Upper lobe of left lung (tissue), 4 donors: ENCODE measurements at regions not wholly inside any gene's neighbourhood (a gene's known extent, or its start where the extent isn't known, plus 50 kb on each side); places are given as distances from the start of the nearest gene placed in this dataset.

Experiments used
- CTCF ChIP-seq, 6 experiments: fragments of 450-650 bp in 4 of 6; fragments of 200-600 bp in 2 of 6; sonication (generic) in 2 of 6; IDR thresholded peaks; one replicate each; pipeline ENCODE4 v1.5.1; 2016 to 2019; ENCODE audit warnings: antibody characterized with exemption in 6 of 6
- EP300 ChIP-seq, 4 donors: sonication (generic); formaldehyde crosslinking; IDR thresholded peaks; one replicate each; pipeline ENCODE4 v1.5.1; 2017; ENCODE audit warnings: antibody characterized with exemption in 4 of 4, control low read depth in 2 of 4
- POLR2A ChIP-seq, 4 donors: fragments of 450-650 bp; IDR thresholded peaks; one replicate each; pipeline ENCODE4 v1.5.1; 2016 to 2017; ENCODE audit warnings: antibody characterized with exemption in 4 of 4, mild to moderate bottlenecking in 2 of 4

- no peak for TF ChIP-seq CTCF (IDR thresholded peaks at IDR 0.05)
- TF ChIP-seq EP300 (IDR thresholded peaks at IDR 0.05): no peak
- TF ChIP-seq POLR2A (IDR thresholded peaks at IDR 0.05): no peak
These were observed 324.9 kb downstream of the PAX3 start for GRCh38 chr2:221973902-221974301.
